HG02938 (cell line): ENCODE measurements at regions not wholly inside any gene's neighbourhood (a gene's known extent, or its start where the extent isn't known, plus 50 kb on each side); places are given as distances from the start of the nearest gene placed in this dataset.

Source experiments
- ATAC-seq: cut with Tn5 transposase; IDR thresholded peaks from one replicate; pipeline ENCODE4 v1.9.1; 2021; ENCODE audit warnings: mild to moderate bottlenecking, moderate library complexity; ENCODE audit not compliant: unreplicated experiment

- no peak for ATAC-seq
Observed at GRCh38 chr11:11045156-11045930, 187.5 kb upstream of the ZBED5 start.

DNA sequence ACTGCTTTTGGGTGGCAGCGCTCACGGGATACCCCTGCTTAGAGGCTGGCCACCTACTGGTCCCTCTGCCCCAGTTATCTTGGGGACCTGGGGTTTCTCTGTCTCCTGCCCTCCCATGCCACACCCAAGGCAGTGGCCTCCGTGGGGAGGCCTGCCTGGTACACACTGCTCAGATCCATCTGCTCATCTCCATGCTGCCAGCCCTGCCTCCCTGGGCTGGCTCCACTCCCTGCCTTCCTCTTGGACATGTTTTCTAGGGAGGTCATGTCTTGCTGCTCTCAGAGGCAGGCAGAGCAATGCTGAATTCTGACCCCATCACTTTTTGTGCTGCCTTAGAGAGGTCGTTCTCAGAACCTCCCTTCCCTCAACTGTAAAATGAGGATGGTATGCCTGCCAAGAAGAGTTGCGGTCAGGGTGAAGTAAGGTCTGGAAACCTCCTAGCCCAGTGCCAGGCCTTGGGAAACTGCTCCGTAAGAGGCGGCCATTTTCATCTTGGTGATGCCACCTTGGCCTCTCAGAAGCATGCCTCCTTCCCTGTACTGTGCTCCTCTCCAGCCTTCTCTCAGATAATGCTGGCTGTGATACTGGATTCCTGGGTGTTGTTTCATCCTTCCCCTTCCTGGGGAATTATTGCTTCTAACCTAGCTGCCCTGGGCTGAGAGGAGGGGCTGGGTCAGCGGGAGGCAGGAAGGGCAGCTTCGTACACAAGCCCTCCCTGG is 186.4 kb upstream of the ZBED5 start:
- ATAC-seq, result no peak

DNA sequence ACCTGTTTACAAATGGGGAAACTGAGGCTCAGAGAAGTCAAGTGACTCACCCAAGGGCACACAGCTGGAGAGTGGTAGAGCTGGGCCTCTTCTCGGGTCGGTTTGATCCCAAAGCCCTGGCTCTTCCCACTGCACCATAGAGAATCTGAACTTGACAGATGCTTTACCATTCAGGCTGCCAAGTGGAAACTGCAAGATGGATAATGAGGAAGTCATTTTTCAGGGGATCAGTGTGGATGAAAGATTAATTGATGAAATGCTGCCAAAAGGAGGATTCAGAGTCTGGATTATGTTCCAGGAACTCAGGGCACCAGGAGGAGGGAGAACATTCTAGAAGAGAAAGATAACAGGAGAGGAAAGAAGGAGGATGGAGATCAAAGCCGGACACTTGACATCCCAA is 185.9 kb upstream of the ZBED5 start:
- no peak for ATAC-seq

GRCh38 chr11:11039208-11039965 is 181.5 kb upstream of the ZBED5 start:
- ATAC-seq, result no peak

DNA sequence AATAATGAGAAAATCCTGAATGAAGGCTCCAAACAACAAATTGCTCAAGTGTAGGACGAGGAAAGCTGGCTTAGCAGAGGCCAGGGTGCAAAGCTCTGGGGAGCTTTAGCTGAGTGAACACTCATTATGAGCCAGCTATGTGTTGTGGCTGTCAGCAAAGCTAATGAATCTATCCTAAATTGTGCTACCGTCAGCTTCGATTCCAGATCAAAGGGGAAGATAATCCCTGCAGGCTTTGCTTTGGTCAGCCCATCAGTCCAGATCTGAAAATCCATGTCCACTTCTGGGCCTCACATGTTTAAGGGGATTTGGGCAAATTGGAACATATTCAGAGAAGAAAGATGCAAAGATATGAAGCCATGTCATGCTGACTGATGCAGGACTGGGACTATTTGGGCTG is 180.9 kb upstream of the ZBED5 start:
- ATAC-seq, result no peak

DNA sequence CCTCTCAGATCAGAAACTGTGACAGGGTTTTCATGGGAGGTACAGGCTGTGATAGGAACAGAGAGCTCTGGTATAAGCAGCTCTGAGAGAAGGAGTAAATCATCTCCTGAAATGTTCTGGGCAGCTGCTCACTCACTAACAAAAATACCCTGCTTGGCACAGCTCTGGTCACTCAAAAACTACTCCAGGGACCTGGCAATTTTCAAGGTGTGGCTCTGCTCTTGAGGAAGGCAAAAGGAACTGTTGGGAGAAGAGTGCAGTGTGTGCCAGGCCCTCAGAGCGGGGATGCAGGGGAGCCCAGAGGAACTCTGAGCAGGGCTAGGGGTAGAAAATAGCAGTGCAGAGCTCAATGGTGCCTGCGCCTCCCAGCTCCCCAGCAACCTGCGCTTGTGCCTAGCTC is 180.5 kb upstream of the ZBED5 start:
- no peak for ATAC-seq

DNA sequence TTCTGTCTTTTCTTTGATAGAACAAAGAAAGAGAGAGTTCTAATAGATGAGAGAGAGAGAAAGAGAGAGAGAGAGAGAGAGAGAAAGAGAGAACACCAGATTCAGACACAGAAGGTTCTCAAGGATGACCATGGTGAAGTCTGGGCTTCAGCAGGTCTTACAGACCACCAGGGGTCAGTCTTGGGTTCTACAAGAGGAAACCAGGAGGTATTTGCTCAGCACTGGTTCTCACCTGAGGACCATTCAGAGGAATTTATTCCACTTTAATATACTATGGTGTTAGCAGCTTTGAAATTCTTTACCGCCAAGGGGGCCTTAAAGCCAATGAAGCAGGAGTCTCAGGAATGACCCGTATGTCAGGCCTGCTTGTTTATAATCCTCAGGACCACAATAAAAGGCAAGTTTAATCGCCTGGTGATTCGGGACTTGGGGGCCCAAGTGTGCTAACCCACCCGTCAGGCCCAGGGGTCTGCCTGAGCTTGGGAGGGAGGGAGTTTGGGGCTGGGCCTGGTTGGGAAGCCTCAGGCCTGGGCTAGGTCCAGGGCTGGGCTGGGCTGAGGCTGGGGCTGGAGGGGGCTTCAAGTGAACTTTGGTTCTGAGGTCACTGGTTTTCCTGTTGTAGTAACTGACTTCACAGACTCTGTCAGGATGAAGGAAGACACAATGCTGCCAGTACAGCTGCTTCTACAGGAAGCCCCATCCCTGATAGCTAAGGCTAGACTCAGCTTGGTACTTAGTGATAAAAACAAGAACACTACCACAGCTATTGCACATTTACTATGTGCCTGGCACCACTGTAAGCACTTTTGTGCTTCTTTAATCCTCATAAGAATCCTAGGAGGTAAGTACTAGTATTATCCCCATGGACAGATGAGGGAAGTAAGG is 179.2 kb upstream of the ZBED5 start:
- no peak for ATAC-seq

- no peak for ATAC-seq
Observed at GRCh38 chr11:11036185-11036847, 178.5 kb upstream of the ZBED5 start.

GRCh38 chr11:11035331-11035730 is 177.5 kb upstream of the ZBED5 start:
- ATAC-seq, result no peak

DNA sequence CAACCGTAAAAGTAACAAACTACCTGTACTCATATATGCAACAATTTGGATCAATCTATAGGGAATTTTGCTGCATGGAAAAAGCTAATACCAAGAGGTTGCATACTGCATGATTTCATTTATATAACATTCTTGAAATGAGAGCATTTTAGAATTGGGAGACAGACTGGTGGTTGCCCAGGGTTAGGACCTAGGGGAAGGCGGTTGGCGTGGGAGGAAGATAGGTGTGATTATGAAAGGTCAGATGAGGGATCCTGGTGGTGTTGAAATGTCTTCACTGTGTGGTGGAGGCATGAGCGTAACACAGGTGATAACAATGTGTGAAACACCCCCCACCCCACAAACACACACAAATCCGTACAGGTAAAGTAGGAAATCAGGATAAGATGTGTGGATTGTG is 176.6 kb upstream of the ZBED5 start:
- ATAC-seq, result no peak

GRCh38 chr11:11032066-11032465 is 174.2 kb upstream of the ZBED5 start:
- no peak for ATAC-seq

GRCh38 chr11:11029027-11029426 is 171.2 kb upstream of the ZBED5 start:
- ATAC-seq, result no peak

DNA sequence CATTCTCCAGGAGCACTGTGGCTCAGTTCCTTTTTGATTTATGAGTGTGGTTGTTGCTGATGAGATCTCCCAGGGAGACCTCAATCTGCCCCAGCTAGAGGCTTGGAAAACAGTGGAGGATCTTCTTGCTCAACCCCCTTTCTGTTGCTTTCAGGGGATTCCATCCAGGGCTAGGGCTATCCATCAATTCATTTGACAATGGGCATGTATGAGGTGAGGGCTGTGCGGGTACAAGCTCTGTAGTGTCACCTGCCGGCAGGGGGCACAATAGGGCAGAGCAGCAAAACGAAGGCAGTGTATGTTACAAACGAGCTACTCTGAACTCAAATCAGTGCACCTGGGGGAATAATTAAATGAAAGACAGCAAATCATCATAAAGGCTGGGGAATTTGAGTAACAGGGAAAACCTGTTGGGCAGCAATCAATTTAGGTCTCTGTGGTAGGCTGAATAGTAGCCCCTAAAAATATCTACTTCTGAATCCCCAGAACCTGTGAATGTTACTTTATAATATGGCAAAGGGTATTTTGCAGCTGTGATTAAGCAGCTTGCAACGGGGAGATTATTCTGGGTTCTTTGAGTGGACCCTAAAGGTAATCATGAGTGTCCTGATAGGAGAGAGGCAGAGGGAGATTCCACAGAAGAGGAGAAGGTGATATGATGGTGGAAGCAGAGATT is 170.3 kb upstream of the ZBED5 start:
- peak; percentile 73 for ATAC-seq

DNA sequence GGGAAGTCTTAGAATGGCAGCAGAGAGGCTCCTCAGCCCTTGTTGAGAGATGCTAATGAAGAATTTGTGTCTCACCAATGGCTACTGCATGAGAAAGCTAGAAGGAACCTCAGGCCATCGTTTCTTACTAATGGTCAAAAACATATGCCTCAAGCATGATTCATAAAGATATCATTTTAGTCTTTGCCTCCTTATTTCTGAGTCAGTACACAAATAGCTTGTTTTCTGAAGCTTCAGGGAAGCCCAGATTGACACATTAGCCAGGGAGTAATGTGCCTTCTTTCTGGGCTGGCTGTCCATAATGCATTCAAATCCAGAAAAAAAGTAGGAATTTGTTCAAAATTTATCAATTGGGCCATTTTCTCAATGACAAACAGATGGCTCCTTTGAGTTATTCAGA is 169.4 kb upstream of the ZBED5 start:
- no peak for ATAC-seq

- no peak for ATAC-seq
Observed at GRCh38 chr11:11025087-11025486, 167.2 kb upstream of the ZBED5 start.

GRCh38 chr11:11022125-11022730 is 164.4 kb upstream of the ZBED5 start:
- ATAC-seq, result no peak

DNA sequence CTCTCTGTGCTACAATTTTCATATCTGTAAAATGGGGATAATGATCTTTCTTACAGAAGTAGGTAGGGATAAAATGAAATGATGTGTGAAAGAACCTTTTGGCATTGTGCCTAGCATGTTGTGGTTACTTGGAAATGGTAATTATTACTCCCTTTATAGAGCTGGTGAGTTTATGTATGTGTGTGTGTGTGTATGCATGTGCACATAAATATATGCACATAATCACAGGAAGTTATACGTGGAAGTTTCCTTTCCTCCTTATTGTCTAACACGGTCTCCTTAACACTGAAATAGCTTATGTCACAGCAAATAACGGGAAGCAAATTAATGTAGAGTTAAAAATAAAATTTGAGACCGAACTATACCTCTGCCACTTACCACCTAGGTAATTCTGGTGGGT is 163.7 kb upstream of the ZBED5 start:
- ATAC-seq, result no peak

- no peak for ATAC-seq
Observed at GRCh38 chr11:11020747-11021149, 162.9 kb upstream of the ZBED5 start.

- no peak for ATAC-seq
Observed at GRCh38 chr11:11020219-11020726, 162.4 kb upstream of the ZBED5 start.
